GM12878 (cell line): ENCODE measurements at regions not wholly inside any gene's neighbourhood (a gene's known extent, or its start where the extent isn't known, plus 50 kb on each side); places are given as distances from the start of the nearest gene placed in this dataset.

ENCODE experiments used
- ATAC-seq: fragments of 200-7000 bp; cut with Tn5 transposase; 3 replicates; pipeline ENCODE4 v1.9.1; 2020; ENCODE audit warnings: mild to moderate bottlenecking, moderate library complexity
- BruUV-seq: library from RNA; stranded (reverse); fragments of 400-500 nt; replicated peaks from 2 replicates; lab custom pipeline; 2021; lab: Mats Ljungman, UMichigan
- CTCF ChIA-PET: fragments of 300-600 bp; sonication (Branson Sonifier 250); formaldehyde crosslinking; extraction: SDS; loops from one replicate; lab custom pipeline; 2021; ENCODE audit warnings: inconsistent platforms; lab: Yijun Ruan, JAX
- POLR2A ChIA-PET: fragments of 350-600 bp; formaldehyde crosslinking; extraction: SDS; loops from one replicate; lab custom pipeline; 2021; ENCODE audit warnings: inconsistent platforms; lab: Charles Lee
- RAD21 ChIA-PET: fragments of 300-600 bp; sonication (Branson Sonifier 250); formaldehyde crosslinking; loops from one replicate; lab custom pipeline; 2023; ENCODE audit warnings: antibody characterized with exemption; ENCODE audit not compliant: unreplicated experiment; lab: Charles Lee
- SMC1A ChIA-PET: fragments of 300-600 bp; sonication (Branson Sonifier 250); formaldehyde crosslinking; loops from one replicate; lab custom pipeline; 2023; ENCODE audit not compliant: unreplicated experiment, uncharacterized antibody; lab: Charles Lee
- DNase-seq: peaks from one replicate; pipeline ENCODE4 v3.0.0-alpha.2; 2011; ENCODE audit warnings: low read depth, low spot score
- FAIRE-seq: peaks from 3 replicates; lab custom pipeline; 2011; peaks lifted over from hg19 to GRCh38; lab: Jason Lieb, UNC
- H2AFZ ChIP-seq: 2 replicates; pipeline ENCODE4 v1.6.0; 2011; ENCODE audit warnings: low read depth, low read length, control low read depth; ENCODE audit not compliant: control insufficient read depth
- H3K27ac ChIP-seq: 2 replicates; pipeline ENCODE4 v1.5.1; 2011; ENCODE audit warnings: control low read depth; ENCODE audit not compliant: control insufficient read depth, insufficient read depth
- H3K27me3 ChIP-seq, 2 experiments: replicated peaks in 1 of 2; 2 replicates each; pipeline versions ENCODE4 v1.6.0 to v1.6.1; 2011; ENCODE audit warnings: low read length in 1 of 2; ENCODE audit not compliant: control insufficient read depth in 2 of 2, insufficient read depth in 2 of 2
- H3K36me3 ChIP-seq, 2 experiments: 2 replicates each; pipeline ENCODE4 v1.5.1; 2011; ENCODE audit warnings: low read length in 1 of 2; ENCODE audit not compliant: control insufficient read depth in 2 of 2, insufficient read depth in 2 of 2
- H3K4me1 ChIP-seq: 2 replicates; pipeline ENCODE4 v1.6.1; 2011; ENCODE audit warnings: mild to moderate bottlenecking, low read length, moderate library complexity, mixed read lengths; ENCODE audit not compliant: control insufficient read depth, insufficient read depth
- H3K4me2 ChIP-seq: 2 replicates; pipeline ENCODE4 v1.6.0; 2011; ENCODE audit warnings: control low read depth; ENCODE audit not compliant: control insufficient read depth, insufficient read depth
- H3K4me3 ChIP-seq: fragments of 200-600 bp; sonication (generic); 2 replicates; pipeline ENCODE4 v1.5.1; 2016
- H3K79me2 ChIP-seq: 2 replicates; pipeline ENCODE4 v1.6.0; 2011; ENCODE audit warnings: low read length; ENCODE audit not compliant: control insufficient read depth, insufficient read depth
- H3K9ac ChIP-seq: 2 replicates; pipeline ENCODE4 v1.8.0; 2011; ENCODE audit warnings: low read length, control low read depth, mixed read lengths; ENCODE audit not compliant: control insufficient read depth, insufficient read depth
- H3K9me3 ChIP-seq: replicated peaks from 3 replicates; pipeline ENCODE4 v1.5.1; 2011; ENCODE audit warnings: mild to moderate bottlenecking, low read length; ENCODE audit not compliant: control insufficient read depth, insufficient read depth
- H4K20me1 ChIP-seq: 2 replicates; pipeline ENCODE4 v1.6.0; 2011; ENCODE audit not compliant: control insufficient read depth, insufficient read depth
- ATF3 ChIP-seq: IDR thresholded peaks from 2 replicates; pipeline ENCODE4 v1.6.1; 2011; ENCODE audit warnings: low read depth, mild to moderate bottlenecking, low read length, moderate library complexity, borderline replicate concordance; ENCODE audit errors: extremely low read depth
- GABPA ChIP-seq: IDR thresholded peaks from 2 replicates; pipeline ENCODE4 v1.6.1; 2014; ENCODE audit warnings: antibody characterized with exemption, low read depth, mild to moderate bottlenecking, inconsistent platforms
- RELA ChIP-seq: fragments of 450-650 bp; IDR thresholded peaks from 2 replicates; pipeline ENCODE4 v1.8.0; 2014; ENCODE audit warnings: borderline replicate concordance; ENCODE audit not compliant: partially characterized antibody
- RELB ChIP-seq: fragments of 450-650 bp; IDR thresholded peaks from 2 replicates; pipeline ENCODE4 v1.6.1; 2017; ENCODE audit warnings: low read depth, mild to moderate bottlenecking, moderate library complexity
- SKIL ChIP-seq: fragments of 450-650 bp; IDR thresholded peaks from 2 replicates; pipeline ENCODE4 v1.6.1; 2017; ENCODE audit warnings: mild to moderate bottlenecking, low read depth, inconsistent platforms; ENCODE audit not compliant: poor library complexity, severe bottlenecking
- SPI1 ChIP-seq: IDR thresholded peaks from 2 replicates; pipeline ENCODE4 v1.6.1; 2011; ENCODE audit warnings: low read depth, mild to moderate bottlenecking, low read length, moderate library complexity, borderline replicate concordance; ENCODE audit not compliant: insufficient read depth
- STAT3 ChIP-seq: IDR thresholded peaks from 2 replicates; pipeline ENCODE4 v1.6.1; 2011; ENCODE audit warnings: low read depth, low read length, improper control_type of control experiment
- YY1 ChIP-seq: IDR thresholded peaks from 2 replicates; pipeline ENCODE4 v1.6.1; 2011; ENCODE audit warnings: low read depth, mild to moderate bottlenecking, low read length
- ZBTB11 ChIP-seq: fragments of 450-650 bp; formaldehyde crosslinking; IDR thresholded peaks from 2 replicates; pipeline ENCODE4 v1.5.0; 2022; ENCODE audit warnings: mild to moderate bottlenecking, missing genetic modification characterization
- WGBS: methylation state at CpG from one replicate; pipeline ENCODE4 v1.1.6; 2016; ENCODE audit warnings: low lambda C conversion rate; ENCODE audit not compliant: insufficient replicate concordance, insufficient coverage; ENCODE audit errors: missing lambda C conversion rate; 5-methylcytosine and 5-hydroxymethylcytosine counted together
- in situ Hi-C: fragments of 300-500 bp; cut with MboI; formaldehyde crosslinking; loops from 9 replicates; pipeline ENCODE4 v1.14.3; 2018; ENCODE audit warnings: mixed read lengths
- intact Hi-C: fragments of 100-400 bp; cut with micrococcal nuclease; formaldehyde crosslinking; loops from one replicate; pipeline ENCODE4 v1.14.2; 2022; ENCODE audit not compliant: unreplicated experiment

GRCh38 chr12:75747572-75748021 is 236.2 kb upstream of the KRR1 start:
- Histone ChIP-seq H3K79me2 (no peaks in the 10 kb centered on the region), H3K36me3 (no peaks in the 10 kb centered on the region), H3K27ac (no peak overlapping the region), H2AFZ (no peak overlapping the region), H3K27me3 (no peaks in the 10 kb centered on the region)
- no peak for DNase-seq
- FAIRE-seq = no peak
- ChIA-PET CTCF (no interaction called here), RAD21 (interaction anchor here (0.6 kb wide), 1 partner anchor 123 kb away, joined by 3 read pairs; no protein-coding TSS in a partner anchor)
- in situ Hi-C loops = no loop called here
- TF ChIP-seq ZBTB11 (CRISPR knock-in tag) = no peak
- no peak for TF ChIP-seq GABPA
- TF ChIP-seq RELA = no peak
- TF ChIP-seq, all 136 proteins: peak for 0
- ChIA-PET POLR2A (no interaction called here), SMC1A (interaction anchor here (1.1 kb wide), 1 partner anchor 32 kb away, joined by 3 read pairs; no protein-coding TSS in a partner anchor)
- Histone ChIP-seq H3K4me1 (no peaks in the 10 kb centered on the region), H3K4me3 (no peak overlapping the region), H4K20me1 (no peaks in the 10 kb centered on the region), H3K9ac (no peak overlapping the region), H3K4me2 (no peak overlapping the region), H3K9me3 (no peaks in the 10 kb centered on the region)
- ATAC-seq = no peak
- no TSS peak for BruUV-seq
- intact Hi-C loops = no loop called here
- 68% methylated on average over 1 of the region's 1 CpG for WGBS

GRCh38 chr12:75746621-75747020 is 235.2 kb upstream of the KRR1 start:
- no peak overlapping the region for H3K9ac ChIP-seq
- no peaks in the 10 kb centered on the region for H3K27me3 ChIP-seq
- no peak overlapping the region for H2AFZ ChIP-seq
- TF ChIP-seq SKIL = no peak
- TF ChIP-seq RELB = no peak
- no peak for TF ChIP-seq STAT3
- no peak for TF ChIP-seq YY1
- TF ChIP-seq ATF3 = no peak
- no peak for TF ChIP-seq SPI1

More at GRCh38 chr12:75746621-75747020, 235.2 kb upstream of the KRR1 start:
- ChIA-PET POLR2A (interaction anchor here (1.0 kb wide), 1 partner anchor 8 kb away, joined by 3 read pairs; no protein-coding TSS in a partner anchor), RAD21 (no interaction called here), CTCF (no interaction called here), SMC1A (interaction anchor here (1.1 to 2.5 kb wide), 3 partner anchors 33 to 219 kb away, joined by 3 to 6 read pairs (median 4); no protein-coding TSS in a partner anchor)
- 8% methylated on average over 4 of the region's 4 CpGs for WGBS
- intact Hi-C loops = no loop called here
- Histone ChIP-seq H3K79me2 (no peaks in the 10 kb centered on the region), H3K4me1 (no peaks in the 10 kb centered on the region), H4K20me1 (no peaks in the 10 kb centered on the region), H3K4me2 (no peak overlapping the region), H3K36me3 (no peaks in the 10 kb centered on the region), H3K4me3 (no peak overlapping the region), H3K9me3 (no peaks in the 10 kb centered on the region), H3K27ac (no peak overlapping the region)
- FAIRE-seq = no peak
- ATAC-seq = no peak
- DNase-seq = no peak
- in situ Hi-C loops = no loop called here
- BruUV-seq = no TSS peak
